Fibroblast of villous mesenchyme (primary cell): ENCODE measurements at regions not wholly inside any gene's neighbourhood (a gene's known extent, or its start where the extent isn't known, plus 50 kb on each side); places are given as distances from the start of the nearest gene placed in this dataset.

ENCODE experiments used
- DNase-seq: peaks from one replicate; pipeline ENCODE4 v3.0.0-alpha.2; 2010; ENCODE audit warnings: low read depth
- H3K4me3 ChIP-seq: 2 replicates; pipeline ENCODE4 v1.5.1; 2011; ENCODE audit warnings: low read depth, mild to moderate bottlenecking, low read length
- TF ChIP-seq, protein P1 (sequence below): IDR thresholded peaks from 2 replicates; pipeline ENCODE4 v1.5.1; 2012; ENCODE audit warnings: low read depth, mild to moderate bottlenecking, low read length; ENCODE audit not compliant: insufficient read depth

DNA sequence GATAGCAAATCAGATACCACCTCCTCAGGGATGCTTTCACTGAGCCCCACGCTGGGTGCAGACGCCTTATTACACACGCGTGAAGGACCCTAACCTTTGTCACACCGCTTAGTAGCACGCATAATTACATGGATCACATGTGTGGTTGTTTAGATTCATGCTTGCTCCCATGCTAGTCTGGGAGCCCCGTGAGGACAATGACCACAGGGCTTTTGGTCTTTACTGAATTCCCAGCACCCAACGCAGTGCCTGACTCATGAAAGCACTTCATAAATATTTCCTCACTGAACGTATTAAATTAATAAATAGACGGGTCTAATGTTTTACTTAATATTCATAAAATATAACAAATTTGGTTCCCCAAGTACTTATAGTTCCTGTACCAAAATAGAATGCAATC is 132.5 kb downstream of the ALDH8A1 start:
- TF ChIP-seq, protein P1, sequence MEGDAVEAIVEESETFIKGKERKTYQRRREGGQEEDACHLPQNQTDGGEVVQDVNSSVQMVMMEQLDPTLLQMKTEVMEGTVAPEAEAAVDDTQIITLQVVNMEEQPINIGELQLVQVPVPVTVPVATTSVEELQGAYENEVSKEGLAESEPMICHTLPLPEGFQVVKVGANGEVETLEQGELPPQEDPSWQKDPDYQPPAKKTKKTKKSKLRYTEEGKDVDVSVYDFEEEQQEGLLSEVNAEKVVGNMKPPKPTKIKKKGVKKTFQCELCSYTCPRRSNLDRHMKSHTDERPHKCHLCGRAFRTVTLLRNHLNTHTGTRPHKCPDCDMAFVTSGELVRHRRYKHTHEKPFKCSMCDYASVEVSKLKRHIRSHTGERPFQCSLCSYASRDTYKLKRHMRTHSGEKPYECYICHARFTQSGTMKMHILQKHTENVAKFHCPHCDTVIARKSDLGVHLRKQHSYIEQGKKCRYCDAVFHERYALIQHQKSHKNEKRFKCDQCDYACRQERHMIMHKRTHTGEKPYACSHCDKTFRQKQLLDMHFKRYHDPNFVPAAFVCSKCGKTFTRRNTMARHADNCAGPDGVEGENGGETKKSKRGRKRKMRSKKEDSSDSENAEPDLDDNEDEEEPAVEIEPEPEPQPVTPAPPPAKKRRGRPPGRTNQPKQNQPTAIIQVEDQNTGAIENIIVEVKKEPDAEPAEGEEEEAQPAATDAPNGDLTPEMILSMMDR = no peak
- H3K4me3 ChIP-seq = no peak overlapping the region
- DNase-seq = no peak

DNA sequence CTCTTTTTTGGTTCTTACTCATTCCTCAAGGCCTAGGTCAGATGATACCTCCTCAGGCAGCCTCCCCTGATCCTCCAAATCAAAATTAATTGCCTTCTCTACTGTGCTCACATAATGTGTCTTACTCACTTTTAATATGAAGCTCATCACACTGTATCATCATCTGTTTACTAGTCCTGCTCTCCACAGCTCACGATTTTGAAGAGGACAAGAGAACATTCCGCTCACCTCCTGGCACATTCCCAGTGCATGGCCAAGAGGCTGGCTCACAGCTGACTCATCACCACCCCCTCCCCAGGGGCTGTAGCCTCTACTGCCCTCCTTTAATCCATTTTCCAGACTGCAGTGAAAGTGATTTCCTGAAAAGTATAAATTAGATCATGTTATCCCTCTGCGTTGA is 133.1 kb downstream of the ALDH8A1 start:
- H3K4me3 ChIP-seq = no peak overlapping the region
- TF ChIP-seq, protein P1 = no peak
- no peak for DNase-seq

DNA sequence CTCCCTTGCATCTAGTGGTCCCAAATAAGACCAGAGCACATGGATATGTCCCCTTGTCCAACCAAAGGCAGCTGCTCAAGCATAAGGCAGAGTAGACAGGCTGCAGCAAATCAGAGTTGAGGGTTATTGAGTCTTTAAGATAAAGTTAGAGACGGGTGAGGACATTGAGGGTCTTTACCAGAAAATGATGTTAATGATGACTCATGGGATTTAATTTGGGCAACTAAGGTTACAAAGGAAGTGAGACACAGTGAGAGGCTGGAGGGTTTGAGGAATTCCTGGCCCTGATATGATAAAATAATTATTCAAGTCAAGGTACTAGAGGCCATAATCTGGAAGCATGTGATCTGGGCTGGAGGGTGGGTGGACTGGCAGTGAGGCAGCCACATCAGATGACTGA is 133.6 kb downstream of the ALDH8A1 start:
- H3K4me3 ChIP-seq = no peak overlapping the region
- DNase-seq = no peak
- TF ChIP-seq, protein P1 = no peak

DNA sequence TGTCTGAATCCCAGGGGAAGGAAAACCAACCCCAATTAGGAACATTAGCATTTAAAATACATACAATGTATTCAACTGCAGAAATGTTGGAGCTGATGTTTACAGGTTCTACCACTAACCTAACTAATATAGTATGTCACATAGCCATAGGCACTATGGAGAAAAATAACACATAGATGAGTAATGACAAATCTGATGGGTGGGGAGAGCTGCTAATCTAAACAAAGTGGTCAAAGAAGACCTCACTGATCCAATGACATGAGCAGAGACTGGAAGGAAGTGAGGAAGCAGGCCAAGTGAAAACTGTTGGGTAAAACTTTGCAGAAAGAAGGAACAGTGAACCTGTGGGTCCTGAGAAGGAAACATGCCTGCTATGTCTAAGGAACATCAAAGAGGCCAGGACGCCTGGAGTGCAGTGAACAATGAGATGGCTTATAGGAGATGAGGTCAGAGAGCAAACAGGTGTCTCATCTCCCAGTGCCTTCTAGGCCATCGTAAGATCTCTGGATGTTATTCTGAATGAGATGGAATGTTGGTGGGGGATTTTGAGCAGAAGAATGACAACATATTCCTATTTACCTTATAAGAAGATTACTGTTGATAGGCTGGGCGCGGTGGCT is 135.7 kb downstream of the ALDH8A1 start:
- no peak overlapping the region for H3K4me3 ChIP-seq
- peak; percentile 44 for DNase-seq
- TF ChIP-seq, protein P1 = no peak

DNA sequence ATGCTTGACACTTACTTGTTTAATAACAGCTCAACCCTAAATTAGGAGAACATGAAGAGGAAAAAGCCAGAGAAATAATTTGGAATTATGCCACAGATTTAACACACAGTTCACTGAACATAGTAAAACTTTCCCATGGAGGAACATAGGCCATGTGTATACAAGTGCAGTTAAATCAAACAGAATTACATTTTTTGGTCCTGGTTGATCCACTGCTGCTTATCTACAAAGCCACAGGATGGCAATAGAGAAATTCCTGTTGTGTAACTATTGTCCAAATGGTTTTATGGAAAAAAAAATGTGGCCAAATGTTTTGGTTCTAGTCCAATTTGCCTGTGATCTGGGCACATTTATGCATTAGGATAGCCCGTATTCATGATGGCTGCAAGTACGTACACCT is 136.8 kb downstream of the ALDH8A1 start:
- DNase-seq = peak; percentile 86
- TF ChIP-seq, protein P1 = no peak
- no peak overlapping the region for H3K4me3 ChIP-seq

DNA sequence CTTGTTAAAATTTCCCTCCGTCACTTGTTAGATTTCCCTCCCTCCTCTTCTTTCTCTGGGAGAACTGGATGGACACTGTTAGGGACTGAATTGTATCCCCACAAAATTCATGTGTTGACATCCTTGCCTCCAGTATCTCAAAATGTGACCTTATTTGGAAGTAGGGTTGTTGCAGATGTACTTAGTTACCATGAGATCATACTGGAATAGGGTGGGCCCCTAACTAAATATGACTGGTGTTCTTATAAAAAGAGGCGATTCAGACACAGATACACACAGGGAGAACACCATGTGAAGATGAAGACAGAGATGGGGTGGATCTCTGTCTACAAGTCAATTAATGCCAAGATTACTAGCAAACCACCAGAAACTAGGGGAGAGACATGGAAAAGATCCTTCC is 139.5 kb downstream of the ALDH8A1 start:
- DNase-seq = peak; percentile 35
- H3K4me3 ChIP-seq = no peak overlapping the region
- TF ChIP-seq, protein P1 = no peak

DNA sequence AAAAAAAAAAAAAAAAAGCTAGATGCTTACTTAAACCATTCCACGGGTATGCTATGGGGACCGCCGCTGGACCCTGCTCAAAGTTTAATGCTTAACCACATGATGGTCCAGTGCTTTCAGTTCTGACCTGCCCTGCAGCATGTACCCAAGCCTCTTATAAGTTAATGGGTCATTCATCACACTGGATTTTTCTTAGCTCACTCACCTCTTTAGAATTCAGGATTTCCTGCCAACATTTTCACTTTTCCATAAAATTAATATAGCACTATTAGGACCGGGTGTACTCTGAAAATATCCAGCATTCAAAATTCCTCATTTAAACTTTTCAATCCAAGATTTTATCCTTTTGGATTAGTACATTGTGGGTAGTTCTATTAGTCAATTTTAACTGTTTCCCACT is 140.8 kb downstream of the ALDH8A1 start:
- TF ChIP-seq, protein P1 = no peak
- no peak overlapping the region for H3K4me3 ChIP-seq
- peak; percentile 27 for DNase-seq
